Glutamatergic neuron (in vitro differentiated cells): ENCODE measurements at regions not wholly inside any gene's neighbourhood (a gene's known extent, or its start where the extent isn't known, plus 50 kb on each side); places are given as distances from the start of the nearest gene placed in this dataset.

ENCODE experiments used
- DNase-seq: peaks from one replicate; pipeline ENCODE4 v3.0.0; 2022
- H3K27ac Mint-ChIP-seq: one replicate; pipeline ENCODE4 v1.8.0; 2020; ENCODE audit warnings: mild to moderate bottlenecking, mixed read lengths, inconsistent platforms; ENCODE audit not compliant: unreplicated experiment
- H3K27me3 Mint-ChIP-seq: one replicate; pipeline ENCODE4 v1.8.0; 2020; ENCODE audit warnings: mild to moderate bottlenecking, moderate library complexity, mixed read lengths, inconsistent platforms; ENCODE audit not compliant: unreplicated experiment
- H3K36me3 Mint-ChIP-seq: one replicate; pipeline ENCODE4 v1.8.0; 2020; ENCODE audit warnings: mild to moderate bottlenecking, mixed read lengths, inconsistent platforms; ENCODE audit not compliant: unreplicated experiment
- H3K4me1 Mint-ChIP-seq: one replicate; pipeline ENCODE4 v1.8.0; 2020; ENCODE audit warnings: mild to moderate bottlenecking, low read depth, mixed read lengths, inconsistent platforms; ENCODE audit not compliant: unreplicated experiment
- H3K4me3 Mint-ChIP-seq: one replicate; pipeline ENCODE4 v1.8.0; 2020; ENCODE audit warnings: mild to moderate bottlenecking, mixed read lengths, inconsistent platforms; ENCODE audit not compliant: unreplicated experiment
- H3K9me3 Mint-ChIP-seq: one replicate; pipeline ENCODE4 v1.8.0; 2020; ENCODE audit warnings: mild to moderate bottlenecking, moderate library complexity, mixed read lengths, inconsistent platforms; ENCODE audit not compliant: unreplicated experiment
- TF ChIP-seq, protein P1 (sequence below): fragments of 200-600 bp; sonication (generic); IDR thresholded peaks from one replicate; pipeline ENCODE4 v1.5.0; 2021; ENCODE audit not compliant: partially characterized antibody, unreplicated experiment

DNA sequence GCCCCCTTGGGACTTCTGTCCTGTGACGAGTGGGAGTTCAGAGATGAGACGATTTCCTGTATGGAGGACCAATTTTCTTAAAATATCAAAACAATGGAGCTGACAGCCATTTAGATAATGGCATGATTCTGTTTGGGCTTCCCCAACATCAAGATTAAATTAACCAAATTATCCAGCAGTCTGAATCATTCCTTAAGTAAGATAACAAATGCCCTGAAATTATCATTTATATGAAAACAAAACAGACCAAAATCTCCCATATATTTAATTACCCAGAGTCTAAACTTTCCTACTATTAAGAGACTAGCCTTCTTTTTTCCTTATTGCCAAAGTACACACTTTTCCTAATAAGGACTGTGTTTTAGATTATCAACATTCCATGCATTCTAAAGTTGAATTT, 550.1 kb upstream of the PSMD7 start:
- Mint-ChIP-seq H3K4me3 (no peak overlapping the region), H3K27ac (no peak overlapping the region), H3K4me1 (peaks cover 1% of the 10 kb centered on the region), H3K36me3 (no peaks in the 10 kb centered on the region), H3K27me3 (no peaks in the 10 kb centered on the region), H3K9me3 (peaks cover 1% of the 10 kb centered on the region)
- DNase-seq: no peak
- TF ChIP-seq, protein P1, sequence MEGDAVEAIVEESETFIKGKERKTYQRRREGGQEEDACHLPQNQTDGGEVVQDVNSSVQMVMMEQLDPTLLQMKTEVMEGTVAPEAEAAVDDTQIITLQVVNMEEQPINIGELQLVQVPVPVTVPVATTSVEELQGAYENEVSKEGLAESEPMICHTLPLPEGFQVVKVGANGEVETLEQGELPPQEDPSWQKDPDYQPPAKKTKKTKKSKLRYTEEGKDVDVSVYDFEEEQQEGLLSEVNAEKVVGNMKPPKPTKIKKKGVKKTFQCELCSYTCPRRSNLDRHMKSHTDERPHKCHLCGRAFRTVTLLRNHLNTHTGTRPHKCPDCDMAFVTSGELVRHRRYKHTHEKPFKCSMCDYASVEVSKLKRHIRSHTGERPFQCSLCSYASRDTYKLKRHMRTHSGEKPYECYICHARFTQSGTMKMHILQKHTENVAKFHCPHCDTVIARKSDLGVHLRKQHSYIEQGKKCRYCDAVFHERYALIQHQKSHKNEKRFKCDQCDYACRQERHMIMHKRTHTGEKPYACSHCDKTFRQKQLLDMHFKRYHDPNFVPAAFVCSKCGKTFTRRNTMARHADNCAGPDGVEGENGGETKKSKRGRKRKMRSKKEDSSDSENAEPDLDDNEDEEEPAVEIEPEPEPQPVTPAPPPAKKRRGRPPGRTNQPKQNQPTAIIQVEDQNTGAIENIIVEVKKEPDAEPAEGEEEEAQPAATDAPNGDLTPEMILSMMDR: no peak

DNA sequence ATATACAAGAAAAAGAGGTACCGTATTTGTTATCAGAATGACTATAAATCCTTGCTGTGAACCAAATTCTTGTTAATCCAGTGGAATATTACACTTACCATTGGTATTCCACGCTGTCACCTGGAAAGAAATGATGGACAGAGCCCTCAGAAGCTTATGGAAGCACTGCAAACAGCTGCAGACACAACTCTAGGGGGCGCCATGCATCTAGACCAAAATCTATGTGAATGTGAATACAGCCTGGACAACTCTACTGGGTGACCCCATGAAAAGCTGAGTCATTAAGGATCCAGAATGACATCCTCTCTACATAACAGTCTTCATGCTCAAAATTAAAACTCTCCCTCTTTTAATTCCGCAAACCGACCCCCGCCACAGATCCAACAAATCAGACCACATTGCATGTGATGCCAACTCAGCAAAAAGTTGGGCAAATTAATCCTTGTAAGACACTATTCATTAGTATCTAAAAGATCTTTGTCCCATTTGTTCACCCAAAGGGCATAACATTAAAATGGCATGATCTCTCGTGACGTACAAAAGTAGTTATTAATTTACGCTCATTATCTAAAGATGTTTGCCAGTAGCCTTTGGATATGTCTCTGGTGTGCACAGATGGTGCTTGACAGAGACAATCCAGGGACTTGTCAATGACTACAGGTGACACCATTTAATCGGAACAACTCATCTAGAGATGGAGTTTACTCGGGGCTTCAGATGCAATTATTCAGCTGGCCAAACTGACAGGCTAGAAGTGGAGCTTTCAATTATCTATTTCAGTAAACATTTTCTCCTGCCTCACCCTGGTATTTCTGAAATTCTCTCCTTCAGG, 552.7 kb upstream of the PSMD7 start:
- H3K27ac Mint-ChIP-seq: no peak overlapping the region
- H3K9me3 Mint-ChIP-seq: no peaks in the 10 kb centered on the region

DNA sequence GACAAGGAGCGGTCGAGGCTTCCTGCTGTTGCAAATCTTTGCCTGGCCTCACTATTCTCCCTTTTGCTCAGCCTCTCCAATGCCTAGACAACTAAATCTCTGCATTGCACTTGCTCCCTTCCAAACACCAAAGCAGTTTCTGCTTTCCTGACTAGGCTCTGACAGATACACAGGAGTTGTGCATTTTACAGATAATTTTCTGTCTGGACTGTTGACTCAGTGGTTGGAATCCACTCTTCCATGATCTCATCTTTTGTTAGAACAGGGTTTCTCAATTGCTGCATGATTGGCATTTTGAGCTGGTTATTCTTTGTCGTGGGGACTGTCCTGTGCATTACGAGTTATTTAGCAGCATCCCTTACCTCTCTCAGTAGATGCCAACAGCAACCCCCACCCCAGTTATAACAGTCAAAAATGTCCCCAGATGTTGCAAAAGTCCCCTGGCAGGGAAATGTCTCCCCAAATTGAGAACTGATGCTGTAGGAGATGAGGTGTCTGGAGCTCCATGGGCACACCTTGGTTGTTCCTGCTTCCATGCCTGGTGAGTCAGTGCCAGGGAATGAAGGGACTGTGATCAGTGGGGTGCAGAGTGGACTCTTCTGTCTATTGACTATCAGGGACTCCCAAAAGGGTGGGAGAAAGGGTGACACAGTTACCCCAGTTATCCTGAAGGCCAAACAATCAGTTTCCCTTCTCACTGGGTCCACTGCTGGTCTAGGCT, 557.4 kb upstream of the PSMD7 start:
- Mint-ChIP-seq H3K9me3 (peaks cover 2% of the 10 kb centered on the region), H3K27me3 (peaks cover 3% of the 10 kb centered on the region), H3K36me3 (no peaks in the 10 kb centered on the region), H3K4me1 (no peaks in the 10 kb centered on the region), H3K27ac (no peak overlapping the region), H3K4me3 (no peak overlapping the region)
- DNase-seq: no peak
- TF ChIP-seq, protein P1: no peak

More for the DNA sequence above, 552.7 kb upstream of the PSMD7 start:
- TF ChIP-seq, protein P1: peak; percentile 23
- no peaks in the 10 kb centered on the region for H3K27me3 Mint-ChIP-seq
- no peak overlapping the region for H3K4me3 Mint-ChIP-seq
- H3K4me1 Mint-ChIP-seq: no peaks in the 10 kb centered on the region
- H3K36me3 Mint-ChIP-seq: no peaks in the 10 kb centered on the region
- DNase-seq: peak; percentile 29

DNA sequence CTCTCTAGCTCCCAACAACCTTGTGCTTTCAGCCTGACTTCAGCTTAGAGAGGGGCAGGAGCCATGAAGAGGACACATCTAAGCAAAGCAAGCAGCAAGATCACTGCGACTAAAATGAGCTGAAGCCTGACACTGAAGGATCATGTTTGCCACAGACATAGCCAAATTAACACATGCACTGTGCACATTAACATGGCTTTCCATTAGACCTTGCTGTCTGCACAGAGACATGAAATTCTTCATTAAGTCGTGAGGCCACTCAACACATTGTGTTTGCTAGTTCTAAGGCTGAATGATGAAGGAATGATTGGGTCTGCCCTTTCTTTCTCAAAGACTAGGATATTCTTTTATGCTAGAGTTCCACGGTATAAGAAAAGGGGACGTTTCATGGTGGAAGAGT, 558.3 kb upstream of the PSMD7 start:
- H3K27ac Mint-ChIP-seq: no peak overlapping the region
- no peak for DNase-seq
- TF ChIP-seq, protein P1: no peak
- H3K36me3 Mint-ChIP-seq: no peaks in the 10 kb centered on the region
- peaks cover 3% of the 10 kb centered on the region for H3K27me3 Mint-ChIP-seq
- no peak overlapping the region for H3K4me3 Mint-ChIP-seq
- H3K9me3 Mint-ChIP-seq: peaks cover 2% of the 10 kb centered on the region
- H3K4me1 Mint-ChIP-seq: no peaks in the 10 kb centered on the region

GRCh38 chr16:73737637-73738036, 559.0 kb upstream of the PSMD7 start:
- Mint-ChIP-seq H3K27ac (no peak overlapping the region), H3K9me3 (peaks cover 2% of the 10 kb centered on the region), H3K4me1 (no peaks in the 10 kb centered on the region), H3K27me3 (peaks cover 3% of the 10 kb centered on the region), H3K36me3 (no peaks in the 10 kb centered on the region), H3K4me3 (no peak overlapping the region)
- TF ChIP-seq, protein P1: no peak
- DNase-seq: no peak
